Esophagus muscularis mucosa (tissue), 3 donors: ENCODE measurements at regions not wholly inside any gene's neighbourhood (a gene's known extent, or its start where the extent isn't known, plus 50 kb on each side); places are given as distances from the start of the nearest gene placed in this dataset.
"Not testable (repeated sequence)": the region's sequence is repeated elsewhere in the genome, so short reads cannot be mapped to it uniquely, and the experiment has no call there.

Experiments used
- POLR2A ChIP-seq: fragments of 450-650 bp; IDR thresholded peaks from one replicate; pipeline ENCODE4 v1.6.1; 2017; ENCODE audit warnings: antibody characterized with exemption, moderate library complexity, mild to moderate bottlenecking, low read depth
- POLR2AphosphoS5 ChIP-seq, 2 donors: sonication (generic); formaldehyde crosslinking; IDR thresholded peaks; one replicate each; pipeline ENCODE4 v1.6.1; 2017; ENCODE audit warnings: antibody characterized with exemption in 2 of 2
- TF ChIP-seq, protein P1 (sequence below), 3 experiments: fragments of 200-600 bp in 2 of 3; fragments of 450-650 bp in 1 of 3; sonication (generic) in 2 of 3; IDR thresholded peaks; one replicate each; pipeline ENCODE4 v1.5.1; 2017 to 2019; ENCODE audit warnings: antibody characterized with exemption in 3 of 3, mild to moderate bottlenecking in 2 of 3, moderate library complexity in 1 of 3

DNA sequence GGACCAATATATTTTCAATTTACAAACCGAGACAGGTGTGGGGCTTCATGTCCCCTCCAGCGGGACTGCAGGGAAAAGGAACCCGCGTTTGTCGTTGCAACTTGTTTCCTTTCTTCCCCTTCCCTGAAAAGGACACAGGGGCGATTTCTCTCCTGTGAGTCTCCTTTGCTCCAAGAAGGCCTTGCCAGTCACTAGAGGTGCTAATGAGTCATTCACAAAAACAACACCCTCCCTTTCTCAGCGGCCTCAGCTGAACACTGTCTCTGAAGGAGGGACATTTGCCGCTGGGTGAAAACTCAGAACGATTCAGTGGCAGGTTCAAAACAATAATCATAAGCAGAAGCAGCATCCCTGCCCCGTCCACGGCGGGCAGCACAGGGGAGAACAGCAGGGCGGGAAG is 302.0 kb upstream of the SOX1 start:
- TF ChIP-seq, protein P1, sequence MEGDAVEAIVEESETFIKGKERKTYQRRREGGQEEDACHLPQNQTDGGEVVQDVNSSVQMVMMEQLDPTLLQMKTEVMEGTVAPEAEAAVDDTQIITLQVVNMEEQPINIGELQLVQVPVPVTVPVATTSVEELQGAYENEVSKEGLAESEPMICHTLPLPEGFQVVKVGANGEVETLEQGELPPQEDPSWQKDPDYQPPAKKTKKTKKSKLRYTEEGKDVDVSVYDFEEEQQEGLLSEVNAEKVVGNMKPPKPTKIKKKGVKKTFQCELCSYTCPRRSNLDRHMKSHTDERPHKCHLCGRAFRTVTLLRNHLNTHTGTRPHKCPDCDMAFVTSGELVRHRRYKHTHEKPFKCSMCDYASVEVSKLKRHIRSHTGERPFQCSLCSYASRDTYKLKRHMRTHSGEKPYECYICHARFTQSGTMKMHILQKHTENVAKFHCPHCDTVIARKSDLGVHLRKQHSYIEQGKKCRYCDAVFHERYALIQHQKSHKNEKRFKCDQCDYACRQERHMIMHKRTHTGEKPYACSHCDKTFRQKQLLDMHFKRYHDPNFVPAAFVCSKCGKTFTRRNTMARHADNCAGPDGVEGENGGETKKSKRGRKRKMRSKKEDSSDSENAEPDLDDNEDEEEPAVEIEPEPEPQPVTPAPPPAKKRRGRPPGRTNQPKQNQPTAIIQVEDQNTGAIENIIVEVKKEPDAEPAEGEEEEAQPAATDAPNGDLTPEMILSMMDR (IDR thresholded peaks at IDR 0.05): not testable (repeated sequence)
- not testable (repeated sequence) for TF ChIP-seq POLR2A; POLR2AphosphoS5 (IDR thresholded peaks at IDR 0.05)
